ENCODE measurements at regions not wholly inside any gene's neighbourhood (a gene's known extent, or its start where the extent isn't known, plus 50 kb on each side); places are given as distances from the start of the nearest gene placed in this dataset.

DNA sequence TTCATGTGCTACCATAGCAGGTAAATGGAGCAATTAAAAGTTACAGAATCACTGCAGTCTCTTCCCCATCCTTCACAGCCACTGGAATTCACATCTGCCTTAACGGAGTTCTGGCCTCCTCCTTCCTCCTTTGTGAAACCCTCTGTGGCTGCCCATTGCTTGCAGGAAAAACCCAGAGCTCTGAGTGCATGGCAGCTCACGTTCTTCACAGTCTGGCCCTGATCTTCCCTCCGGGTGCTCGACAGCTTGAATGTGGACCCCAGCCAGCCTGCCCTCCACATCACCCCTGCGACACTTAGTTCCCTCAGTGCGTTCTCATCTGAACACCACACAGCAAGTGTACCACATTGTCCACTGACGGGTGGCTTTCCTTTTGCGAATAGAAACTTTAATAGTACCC is 63.2 kb upstream of the RUFY1 start:
- no peak for DNase-seq
- Histone ChIP-seq H3K36me3 (ENCODE audit: low read depth) (no peaks in the 10 kb centered on the region), H3K9me3 (no peaks in the 10 kb centered on the region), H3K4me3 (no peak overlapping the region), H3K4me1 (ENCODE audit: low read depth) (no peaks in the 10 kb centered on the region)
- TF ChIP-seq, protein P1, sequence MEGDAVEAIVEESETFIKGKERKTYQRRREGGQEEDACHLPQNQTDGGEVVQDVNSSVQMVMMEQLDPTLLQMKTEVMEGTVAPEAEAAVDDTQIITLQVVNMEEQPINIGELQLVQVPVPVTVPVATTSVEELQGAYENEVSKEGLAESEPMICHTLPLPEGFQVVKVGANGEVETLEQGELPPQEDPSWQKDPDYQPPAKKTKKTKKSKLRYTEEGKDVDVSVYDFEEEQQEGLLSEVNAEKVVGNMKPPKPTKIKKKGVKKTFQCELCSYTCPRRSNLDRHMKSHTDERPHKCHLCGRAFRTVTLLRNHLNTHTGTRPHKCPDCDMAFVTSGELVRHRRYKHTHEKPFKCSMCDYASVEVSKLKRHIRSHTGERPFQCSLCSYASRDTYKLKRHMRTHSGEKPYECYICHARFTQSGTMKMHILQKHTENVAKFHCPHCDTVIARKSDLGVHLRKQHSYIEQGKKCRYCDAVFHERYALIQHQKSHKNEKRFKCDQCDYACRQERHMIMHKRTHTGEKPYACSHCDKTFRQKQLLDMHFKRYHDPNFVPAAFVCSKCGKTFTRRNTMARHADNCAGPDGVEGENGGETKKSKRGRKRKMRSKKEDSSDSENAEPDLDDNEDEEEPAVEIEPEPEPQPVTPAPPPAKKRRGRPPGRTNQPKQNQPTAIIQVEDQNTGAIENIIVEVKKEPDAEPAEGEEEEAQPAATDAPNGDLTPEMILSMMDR (IDR thresholded peaks at IDR 0.05), result no peak
- intact Hi-C loops (cut with DNase I, micrococcal nuclease), result no loop called here
- ATAC-seq, result no peak

- H3K4me1 ChIP-seq (ENCODE audit: low read depth), result no peaks in the 10 kb centered on the region
- DNase-seq (no peak), ATAC-seq (peak; percentile 18)
- H3K36me3 ChIP-seq (ENCODE audit: low read depth), result no peaks in the 10 kb centered on the region
- H3K9me3 ChIP-seq, result no peaks in the 10 kb centered on the region
- intact Hi-C loops (cut with DNase I, micrococcal nuclease), result no loop called here
- TF ChIP-seq, protein P1 (IDR thresholded peaks at IDR 0.05), result no peak
- no peak overlapping the region for H3K4me3 ChIP-seq
Measured at GRCh38 chr5:179486596-179487051, 63.7 kb upstream of the RUFY1 start.

- intact Hi-C loops (cut with DNase I, micrococcal nuclease), result no loop called here
- H3K4me1 ChIP-seq (ENCODE audit: low read depth), result no peaks in the 10 kb centered on the region
- no peaks in the 10 kb centered on the region for H3K9me3 ChIP-seq
- no peak for DNase-seq
- no peak for ATAC-seq
- H3K4me3 ChIP-seq, result no peak overlapping the region
- no peaks in the 10 kb centered on the region for H3K36me3 ChIP-seq (ENCODE audit: low read depth)
- TF ChIP-seq, protein P1 (IDR thresholded peaks at IDR 0.05), result no peak
Measured at GRCh38 chr5:179485845-179486575, 64.3 kb upstream of the RUFY1 start.

DNA sequence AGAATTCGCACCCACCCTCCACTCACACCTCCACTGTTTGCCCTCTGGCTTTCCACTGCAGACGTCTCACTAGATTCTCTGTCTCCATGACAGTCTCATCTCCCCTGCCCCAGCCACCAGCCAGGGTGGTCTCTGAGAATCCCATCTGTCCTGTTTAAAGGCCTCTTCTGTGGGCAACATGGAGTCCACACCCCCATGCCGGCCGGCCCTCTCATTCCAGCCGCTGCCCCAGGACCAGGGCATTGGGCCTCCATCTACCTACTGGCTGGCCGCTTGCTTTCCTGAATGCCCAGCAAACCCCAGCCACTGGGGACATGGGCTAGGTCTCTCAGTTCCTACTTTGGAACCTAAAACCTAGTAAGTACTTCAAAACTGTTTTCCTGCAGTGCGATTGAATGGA is 65.6 kb upstream of the RUFY1 start:
- no peaks in the 10 kb centered on the region for H3K36me3 ChIP-seq (ENCODE audit: low read depth)
- TF ChIP-seq, protein P1 (IDR thresholded peaks at IDR 0.05), result no peak
- DNase-seq, result no peak
- no peaks in the 10 kb centered on the region for H3K4me1 ChIP-seq (ENCODE audit: low read depth)
- intact Hi-C loops (cut with DNase I, micrococcal nuclease), result no loop called here
- ATAC-seq, result no peak
- H3K9me3 ChIP-seq, result no peaks in the 10 kb centered on the region
- H3K4me3 ChIP-seq, result no peak overlapping the region

DNA sequence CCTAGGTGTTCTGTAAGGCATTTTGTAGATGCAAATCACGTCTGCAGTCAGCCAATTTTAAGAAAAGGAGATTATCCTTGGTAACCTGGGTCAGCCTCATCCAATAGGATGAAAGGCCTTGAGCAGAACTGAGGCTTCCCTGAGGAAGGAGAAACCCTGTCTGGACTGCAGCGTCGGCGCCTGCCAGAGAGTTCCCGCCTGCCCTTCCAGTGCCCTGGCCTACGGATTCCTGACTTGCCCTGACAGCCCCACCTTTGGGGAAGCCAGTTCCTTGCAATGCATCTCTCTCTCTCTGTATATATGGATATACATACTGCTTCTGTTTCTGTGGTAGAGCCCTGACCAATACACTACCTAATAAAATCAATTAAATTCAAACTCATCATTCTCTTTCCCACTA is 66.2 kb upstream of the RUFY1 start:
- DNase-seq (no peak), ATAC-seq (no peak)
- H3K4me1 ChIP-seq (ENCODE audit: low read depth), result no peaks in the 10 kb centered on the region
- TF ChIP-seq, protein P1 (IDR thresholded peaks at IDR 0.05), result no peak
- H3K4me3 ChIP-seq, result no peak overlapping the region
- H3K36me3 ChIP-seq (ENCODE audit: low read depth), result no peaks in the 10 kb centered on the region
- intact Hi-C loops (cut with DNase I, micrococcal nuclease), result no loop called here
- H3K9me3 ChIP-seq, result no peaks in the 10 kb centered on the region
